ENCODE measurements at regions not wholly inside any gene's neighbourhood (a gene's known extent, or its start where the extent isn't known, plus 50 kb on each side); places are given as distances from the start of the nearest gene placed in this dataset.
"Not testable (repeated sequence)": the region's sequence is repeated elsewhere in the genome, so short reads cannot be mapped to it uniquely, and the experiment has no call there.

GRCh38 chr10:125533866-125534265 is 149.1 kb downstream of the TEX36 start:
- Histone ChIP-seq H3K36me3 (no peaks in the 10 kb centered on the region), H3K4me1 (no peaks in the 10 kb centered on the region), H3K4me3 (no peak overlapping the region), H3K9me3 (no peaks in the 10 kb centered on the region), H3K27me3 (no peaks in the 10 kb centered on the region), H3K27ac (no peak overlapping the region)
- 65 to 79% methylated on average over 8 of the region's 8 CpGs for WGBS, 2 donors
- DNase-seq (ENCODE audit: low spot score in 2 of 2), result no peak
- TF ChIP-seq, protein P1, sequence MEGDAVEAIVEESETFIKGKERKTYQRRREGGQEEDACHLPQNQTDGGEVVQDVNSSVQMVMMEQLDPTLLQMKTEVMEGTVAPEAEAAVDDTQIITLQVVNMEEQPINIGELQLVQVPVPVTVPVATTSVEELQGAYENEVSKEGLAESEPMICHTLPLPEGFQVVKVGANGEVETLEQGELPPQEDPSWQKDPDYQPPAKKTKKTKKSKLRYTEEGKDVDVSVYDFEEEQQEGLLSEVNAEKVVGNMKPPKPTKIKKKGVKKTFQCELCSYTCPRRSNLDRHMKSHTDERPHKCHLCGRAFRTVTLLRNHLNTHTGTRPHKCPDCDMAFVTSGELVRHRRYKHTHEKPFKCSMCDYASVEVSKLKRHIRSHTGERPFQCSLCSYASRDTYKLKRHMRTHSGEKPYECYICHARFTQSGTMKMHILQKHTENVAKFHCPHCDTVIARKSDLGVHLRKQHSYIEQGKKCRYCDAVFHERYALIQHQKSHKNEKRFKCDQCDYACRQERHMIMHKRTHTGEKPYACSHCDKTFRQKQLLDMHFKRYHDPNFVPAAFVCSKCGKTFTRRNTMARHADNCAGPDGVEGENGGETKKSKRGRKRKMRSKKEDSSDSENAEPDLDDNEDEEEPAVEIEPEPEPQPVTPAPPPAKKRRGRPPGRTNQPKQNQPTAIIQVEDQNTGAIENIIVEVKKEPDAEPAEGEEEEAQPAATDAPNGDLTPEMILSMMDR (IDR thresholded peaks at IDR 0.05), result no peak
- TF ChIP-seq EP300 (IDR thresholded peaks at IDR 0.05), result no peak
- TF ChIP-seq POLR2A (IDR thresholded peaks at IDR 0.05), result no peak

- Histone ChIP-seq H3K27me3 (no peaks in the 10 kb centered on the region), H3K36me3 (no peaks in the 10 kb centered on the region), H3K4me1 (no peaks in the 10 kb centered on the region), H3K27ac (no peak overlapping the region), H3K9me3 (no peaks in the 10 kb centered on the region), H3K4me3 (no peak overlapping the region)
- WGBS, 2 donors, result 59 to 67% methylated on average over 12 of the region's 12 CpGs
- TF ChIP-seq EP300 (IDR thresholded peaks at IDR 0.05), result no peak
- TF ChIP-seq POLR2A (IDR thresholded peaks at IDR 0.05), result no peak
- TF ChIP-seq, protein P1 (IDR thresholded peaks at IDR 0.05), result no peak
- DNase-seq (ENCODE audit: low spot score in 2 of 2), result no peak
Observed at GRCh38 chr10:125531465-125531864, 151.5 kb downstream of the TEX36 start.

DNA sequence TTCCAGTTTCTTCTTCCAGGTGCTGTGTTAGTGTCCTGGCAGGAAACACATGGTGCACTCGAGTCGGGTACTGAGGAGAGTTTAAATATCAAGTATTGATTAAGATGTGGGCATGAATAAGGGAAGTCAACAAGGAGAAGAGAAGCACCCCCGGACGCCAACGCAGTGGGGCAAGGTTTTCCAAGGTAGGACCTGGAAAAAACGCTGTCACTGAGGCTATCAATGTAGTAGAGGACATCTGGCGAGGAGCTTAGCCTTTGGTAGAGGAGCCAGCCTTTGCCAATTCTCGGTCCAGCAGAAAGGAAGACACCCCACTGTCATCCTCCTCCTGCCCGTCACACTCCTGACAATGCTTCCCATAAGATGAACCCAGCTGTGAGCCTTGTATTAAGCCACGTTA is 159.6 kb downstream of the TEX36 start:
- H3K27me3 ChIP-seq, result no peaks in the 10 kb centered on the region
- no peak overlapping the region for H3K4me3 ChIP-seq
- DNase-seq (ENCODE audit: low spot score in 2 of 2), result no peak
- no peaks in the 10 kb centered on the region for H3K4me1 ChIP-seq
- 80 to 81% methylated on average over 10 of the region's 10 CpGs for WGBS, 2 donors
- no peak overlapping the region for H3K27ac ChIP-seq
- H3K36me3 ChIP-seq, result no peaks in the 10 kb centered on the region
- peaks cover 0 to 9% (median 0%) of the 10 kb centered on the region in 4 donors for H3K9me3 ChIP-seq
- TF ChIP-seq, protein P1 (IDR thresholded peaks at IDR 0.05), result no peak
- TF ChIP-seq EP300 (IDR thresholded peaks at IDR 0.05), result no peak
- no peak for TF ChIP-seq POLR2A (IDR thresholded peaks at IDR 0.05)

GRCh38 chr10:125521721-125522680 is 161.0 kb downstream of the TEX36 start:
- Histone ChIP-seq H3K27ac (no peak overlapping the region), H3K4me3 (no peak overlapping the region), H3K9me3 (peaks cover 0 to 9% (median 0%) of the 10 kb centered on the region in 4 donors), H3K36me3 (no peaks in the 10 kb centered on the region), H3K27me3 (no peaks in the 10 kb centered on the region), H3K4me1 (no peaks in the 10 kb centered on the region)
- no peak for DNase-seq (ENCODE audit: low spot score in 2 of 2)
- TF ChIP-seq, protein P1 (IDR thresholded peaks at IDR 0.05), result peak in 3 of 5 experiments; percentile 20 to 29 (median 21)
- TF ChIP-seq EP300 (IDR thresholded peaks at IDR 0.05), result no peak
- WGBS, 2 donors, result 39 to 56% methylated on average over 16 to 17 of the region's 17 CpGs

GRCh38 chr10:125520968-125521367 is 162.0 kb downstream of the TEX36 start:
- Histone ChIP-seq H3K27ac (no peak overlapping the region), H3K27me3 (no peaks in the 10 kb centered on the region), H3K9me3 (peaks cover 0 to 9% (median 0%) of the 10 kb centered on the region in 4 donors), H3K4me3 (no peak overlapping the region), H3K4me1 (no peaks in the 10 kb centered on the region), H3K36me3 (no peaks in the 10 kb centered on the region)
- TF ChIP-seq EP300 (IDR thresholded peaks at IDR 0.05) (no peak), POLR2A (IDR thresholded peaks at IDR 0.05) (no peak)
- TF ChIP-seq, protein P1 (IDR thresholded peaks at IDR 0.05), result no peak
- 91 to 94% methylated on average over 3 of the region's 3 CpGs for WGBS, 2 donors
- DNase-seq (ENCODE audit: low spot score in 2 of 2), result no peak

DNA sequence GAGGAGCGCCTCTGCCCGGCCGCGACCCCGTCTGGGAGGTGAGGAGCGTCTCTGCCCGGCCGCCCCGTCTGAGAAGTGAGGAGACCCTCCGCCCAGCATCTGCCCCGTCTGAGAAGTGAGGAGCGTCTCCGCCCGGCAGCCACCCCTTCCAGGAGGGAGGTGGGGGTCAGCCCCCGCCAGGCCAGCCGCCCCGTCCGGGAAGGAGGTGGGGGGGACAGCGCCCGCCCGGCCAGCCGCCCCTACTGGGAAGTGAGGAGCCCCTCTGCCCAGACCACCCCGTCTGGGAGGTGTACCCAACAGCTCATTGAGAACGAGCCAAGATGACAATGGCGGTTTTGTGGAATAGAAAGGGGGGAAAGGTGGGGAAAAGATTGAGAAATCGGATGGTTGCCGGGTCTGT is 164.6 kb downstream of the TEX36 start:
- H3K27me3 ChIP-seq; H3K9me3 ChIP-seq; H3K36me3 ChIP-seq; H3K27ac ChIP-seq; H3K4me3 ChIP-seq; DNase-seq (ENCODE audit: low spot score in 2 of 2); H3K4me1 ChIP-seq: not testable (repeated sequence)
- WGBS, 2 donors, result 84% methylated on average over 10 to 16 of the region's 27 CpGs
